Mesendoderm (in vitro differentiated cells): ENCODE measurements at regions not wholly inside any gene's neighbourhood (a gene's known extent, or its start where the extent isn't known, plus 50 kb on each side); places are given as distances from the start of the nearest gene placed in this dataset.

Experiments
- DNase-seq: peaks from one replicate; pipeline ENCODE4 v3.0.0; 2013
- H2AK5ac ChIP-seq: 2 replicates; pipeline ENCODE4 v1.6.1; 2013; ENCODE audit warnings: low read length, inconsistent platforms
- H2BK120ac ChIP-seq: 2 replicates; pipeline ENCODE4 v1.6.1; 2013; ENCODE audit warnings: low read depth, mild to moderate bottlenecking, low read length, moderate library complexity, mixed read lengths
- H2BK15ac ChIP-seq: replicated peaks from 2 replicates; pipeline ENCODE4 v1.6.1; 2013; ENCODE audit warnings: low read depth, mild to moderate bottlenecking, moderate library complexity
- H2BK5ac ChIP-seq: 2 replicates; pipeline ENCODE4 v1.6.1; 2013; ENCODE audit warnings: low read length, inconsistent platforms
- H3K18ac ChIP-seq: 2 replicates; pipeline ENCODE4 v1.6.1; 2013; ENCODE audit warnings: mild to moderate bottlenecking, low read length, mixed read lengths
- H3K23ac ChIP-seq: one replicate; pipeline ENCODE4 v1.6.1; 2013; ENCODE audit warnings: low read length
- H3K27ac ChIP-seq: 2 replicates; pipeline ENCODE4 v1.5.1; 2013; ENCODE audit warnings: low read depth, mild to moderate bottlenecking, inconsistent platforms, low read length, moderate library complexity
- H3K27me3 ChIP-seq: 2 replicates; pipeline ENCODE4 v1.6.1; 2013; ENCODE audit warnings: low read length, control low read depth, mild to moderate bottlenecking, inconsistent platforms; ENCODE audit not compliant: insufficient read depth, poor library complexity
- H3K36me3 ChIP-seq: 2 replicates; pipeline ENCODE4 v1.6.1; 2013; ENCODE audit warnings: low read length, inconsistent platforms; ENCODE audit not compliant: control insufficient read depth, insufficient read depth
- H3K4ac ChIP-seq: one replicate; pipeline ENCODE4 v1.6.1; 2013; ENCODE audit warnings: low read depth, mild to moderate bottlenecking, low read length, moderate library complexity
- H3K4me1 ChIP-seq: 2 replicates; pipeline ENCODE4 v1.6.1; 2013; ENCODE audit warnings: low read depth, low read length, inconsistent platforms; ENCODE audit not compliant: control insufficient read depth
- H3K4me2 ChIP-seq: 2 replicates; pipeline ENCODE4 v1.6.1; 2013; ENCODE audit warnings: low read length
- H3K4me3 ChIP-seq: 2 replicates; pipeline ENCODE4 v1.5.1; 2013; ENCODE audit warnings: mild to moderate bottlenecking, low read length
- H3K56ac ChIP-seq: one replicate; pipeline ENCODE4 v1.6.1; 2013; ENCODE audit warnings: low read length
- H3K79me1 ChIP-seq: 2 replicates; pipeline ENCODE4 v1.6.1; 2013; ENCODE audit warnings: low read length, inconsistent platforms
- H3K79me2 ChIP-seq: 2 replicates; pipeline ENCODE4 v1.6.1; 2013; ENCODE audit warnings: mild to moderate bottlenecking, low read length; ENCODE audit not compliant: control insufficient read depth, insufficient read depth
- H3K9ac ChIP-seq: 2 replicates; pipeline ENCODE4 v1.6.1; 2013; ENCODE audit warnings: low read length, inconsistent platforms
- H4K5ac ChIP-seq: one replicate; pipeline ENCODE4 v1.6.1; 2013; ENCODE audit warnings: low read length
- H4K8ac ChIP-seq: one replicate; pipeline ENCODE4 v1.6.1; 2013; ENCODE audit warnings: low read depth, mild to moderate bottlenecking, control low read depth, low read length, moderate library complexity
- WGBS: extraction: QIAGEN DNeasy Blood & Tissue Kit; methylation state at CpG from one replicate; pipeline ENCODE4 v1.1.7; 2013; ENCODE audit warnings: low lambda C conversion rate, missing lambda C conversion rate; ENCODE audit not compliant: insufficient coverage; ENCODE audit errors: extremely low coverage; 5-methylcytosine and 5-hydroxymethylcytosine counted together

DNA sequence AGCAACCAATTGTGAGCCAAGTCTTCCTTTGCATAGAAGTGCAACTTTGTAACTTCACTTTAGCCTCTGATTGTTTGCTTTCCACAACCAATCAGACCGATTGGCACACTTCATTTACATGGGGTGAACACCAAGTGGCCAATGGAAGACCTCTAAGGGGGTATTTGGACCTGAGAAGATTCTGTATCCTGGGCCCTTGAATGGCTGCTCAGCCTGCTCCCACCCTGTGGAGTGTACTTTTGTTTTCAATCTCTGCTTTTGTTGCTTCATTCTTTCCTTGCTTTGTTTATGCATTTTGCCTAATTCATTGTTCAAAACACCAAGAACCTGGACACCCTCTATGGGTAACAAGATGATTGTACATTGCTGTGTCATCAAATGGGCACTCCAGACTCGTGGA is 385.7 kb upstream of the NRP1 start:
- no CpG with 5 or more reads among the region's 2 CpGs for WGBS
- H3K27ac ChIP-seq: no peak overlapping the region
- H3K4ac ChIP-seq: no peak overlapping the region
- H3K27me3 ChIP-seq: no peaks in the 10 kb centered on the region
- H3K23ac ChIP-seq: no peak overlapping the region
- DNase-seq: no peak
- no peak overlapping the region for H2BK120ac ChIP-seq
- H3K79me1 ChIP-seq: no peaks in the 10 kb centered on the region
- no peak overlapping the region for H2BK15ac ChIP-seq
- no peak overlapping the region for H2BK5ac ChIP-seq
- H3K79me2 ChIP-seq: no peaks in the 10 kb centered on the region
- H4K8ac ChIP-seq: no peak overlapping the region
- no peak overlapping the region for H2AK5ac ChIP-seq
- no peak overlapping the region for H3K4me3 ChIP-seq
- no peak overlapping the region for H3K56ac ChIP-seq
- no peak overlapping the region for H3K4me2 ChIP-seq
- no peak overlapping the region for H3K18ac ChIP-seq
- H3K9ac ChIP-seq: no peak overlapping the region
- no peaks in the 10 kb centered on the region for H3K4me1 ChIP-seq
- H4K5ac ChIP-seq: no peak overlapping the region
- no peaks in the 10 kb centered on the region for H3K36me3 ChIP-seq

DNA sequence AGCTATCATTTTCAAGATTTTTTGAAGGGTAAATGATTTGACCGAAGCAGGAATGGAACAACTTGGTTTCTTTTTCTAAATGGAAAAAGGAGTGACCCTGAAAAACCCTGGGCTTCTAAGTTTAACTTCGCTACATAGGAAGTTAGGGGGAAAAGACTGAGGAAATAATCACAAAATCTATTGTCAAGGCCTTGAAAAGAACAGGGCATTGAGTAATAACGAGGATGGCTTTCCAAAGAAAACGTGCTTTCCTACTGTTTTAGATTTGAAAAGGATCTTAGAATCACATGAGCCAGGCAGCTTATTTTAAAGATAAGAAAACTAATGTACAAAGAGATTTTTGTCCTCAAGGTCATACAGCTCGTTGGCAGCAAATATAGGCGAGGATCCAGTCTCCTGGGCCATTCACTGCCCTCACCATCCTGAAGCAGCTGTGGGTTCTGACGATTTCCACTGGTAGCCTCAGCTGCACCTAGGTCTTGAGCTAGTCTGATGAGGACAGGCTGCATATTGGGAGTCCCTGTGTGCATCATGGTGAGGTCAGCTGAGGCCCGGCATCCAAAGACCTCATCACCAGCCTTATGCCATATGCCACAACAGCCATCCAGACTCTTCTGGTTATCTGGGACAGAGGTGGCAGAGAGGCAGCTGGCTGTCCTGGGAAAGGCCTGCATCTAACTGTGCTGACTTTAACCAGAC is 384.7 kb upstream of the NRP1 start:
- no CpG with 5 or more reads among the region's 8 CpGs for WGBS

DNA sequence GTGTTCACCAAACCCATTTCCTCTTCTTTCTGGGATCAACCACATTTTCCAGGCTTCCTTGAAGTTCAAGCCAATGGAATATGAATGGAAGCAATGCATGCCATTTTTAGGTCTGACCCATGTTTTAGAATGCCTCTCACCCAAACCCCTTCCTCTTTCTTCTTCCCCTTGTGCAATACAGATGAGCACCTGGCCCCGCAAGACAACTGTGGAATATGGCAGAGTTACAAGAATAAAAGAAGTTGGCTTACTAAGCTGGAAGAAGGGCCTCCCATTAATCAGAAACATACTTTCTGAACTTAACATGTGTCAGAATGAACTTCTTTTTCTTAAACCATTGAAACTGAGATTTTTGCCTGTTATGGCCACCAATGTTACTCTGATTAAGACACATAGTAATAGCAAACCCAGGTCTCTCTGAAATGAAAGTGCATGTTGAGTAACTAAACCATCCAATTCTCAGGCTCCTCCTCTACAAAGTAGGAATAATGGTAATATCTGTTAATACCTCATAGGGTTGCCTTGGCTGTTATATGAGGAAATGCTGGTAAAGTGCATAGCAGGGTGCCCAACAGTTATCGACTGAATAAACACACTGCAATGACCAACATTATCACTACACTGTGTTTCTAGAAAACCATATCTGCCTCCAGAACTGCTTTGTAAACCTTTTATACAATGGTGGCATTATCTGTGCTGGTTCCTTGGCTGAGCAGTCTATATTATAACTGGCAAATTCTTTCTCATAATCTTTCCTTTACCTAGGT is 382.2 kb upstream of the NRP1 start:
- Histone ChIP-seq H3K9ac (no peak overlapping the region), H3K23ac (no peak overlapping the region), H3K36me3 (no peaks in the 10 kb centered on the region), H3K4ac (no peak overlapping the region), H2BK5ac (no peak overlapping the region), H3K56ac (no peak overlapping the region), H3K79me1 (no peaks in the 10 kb centered on the region), H4K8ac (no peak overlapping the region), H3K18ac (no peak overlapping the region), H3K27me3 (no peaks in the 10 kb centered on the region), H4K5ac (no peak overlapping the region), H3K4me3 (no peak overlapping the region), H3K27ac (no peak overlapping the region), H3K79me2 (no peaks in the 10 kb centered on the region), H2BK15ac (no peak overlapping the region), H3K4me2 (no peak overlapping the region), H2BK120ac (no peak overlapping the region), H3K4me1 (no peaks in the 10 kb centered on the region), H2AK5ac (no peak overlapping the region)
- no CpG with 5 or more reads among the region's 2 CpGs for WGBS
- DNase-seq: no peak

More for the DNA sequence above, 384.7 kb upstream of the NRP1 start:
- Histone ChIP-seq H3K56ac (no peak overlapping the region), H3K27me3 (no peaks in the 10 kb centered on the region), H3K4ac (no peak overlapping the region), H3K4me1 (no peaks in the 10 kb centered on the region), H4K8ac (no peak overlapping the region), H3K9ac (no peak overlapping the region), H3K36me3 (no peaks in the 10 kb centered on the region), H3K18ac (no peak overlapping the region), H4K5ac (no peak overlapping the region), H3K23ac (no peak overlapping the region), H2AK5ac (no peak overlapping the region), H2BK15ac (no peak overlapping the region), H3K4me3 (no peak overlapping the region), H3K79me1 (no peaks in the 10 kb centered on the region), H2BK5ac (no peak overlapping the region), H3K79me2 (no peaks in the 10 kb centered on the region), H3K4me2 (no peak overlapping the region), H2BK120ac (no peak overlapping the region), H3K27ac (no peak overlapping the region)
- no peak for DNase-seq

DNA sequence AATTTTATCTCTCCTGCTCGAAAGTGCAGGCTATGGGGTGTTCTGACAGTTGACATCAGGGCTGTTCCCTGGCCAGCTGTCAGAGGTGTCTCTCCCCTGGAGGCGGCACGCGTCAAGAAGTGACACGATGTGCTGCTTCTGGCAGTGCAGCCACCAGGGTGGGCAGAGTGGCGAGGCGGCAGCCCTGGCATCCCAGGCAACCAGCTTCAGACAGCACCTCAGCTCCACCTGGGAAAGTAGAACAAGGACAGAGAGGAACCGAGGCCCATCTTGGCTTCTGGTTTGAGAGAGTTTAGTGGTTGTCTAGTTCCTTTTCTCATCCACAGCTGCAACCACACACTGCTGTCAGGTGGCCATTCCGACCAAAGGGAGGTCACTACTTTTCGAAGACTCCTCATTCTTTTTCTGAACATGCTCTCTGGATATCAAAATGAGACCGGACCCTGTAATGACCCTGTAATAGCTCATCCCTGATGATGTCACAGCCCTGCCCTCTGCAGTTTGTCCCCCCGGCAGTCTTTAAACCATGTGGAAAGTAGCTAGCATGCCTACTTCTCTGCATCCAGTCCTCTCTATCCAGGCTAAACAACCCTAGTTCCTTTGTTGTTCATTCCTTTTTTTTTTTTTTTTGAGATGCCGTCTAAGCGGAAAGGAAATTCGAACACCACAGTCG is 381.0 kb upstream of the NRP1 start:
- Histone ChIP-seq H2BK120ac (no peak overlapping the region), H3K27ac (no peak overlapping the region), H3K4me3 (no peak overlapping the region), H3K9ac (no peak overlapping the region), H3K18ac (no peak overlapping the region), H3K36me3 (no peaks in the 10 kb centered on the region), H3K79me1 (no peaks in the 10 kb centered on the region), H3K4me2 (no peak overlapping the region), H3K23ac (no peak overlapping the region), H2BK5ac (no peak overlapping the region), H3K27me3 (no peaks in the 10 kb centered on the region), H2AK5ac (no peak overlapping the region), H3K4me1 (no peaks in the 10 kb centered on the region), H3K56ac (no peak overlapping the region), H4K8ac (no peak overlapping the region), H3K79me2 (no peaks in the 10 kb centered on the region), H3K4ac (no peak overlapping the region), H2BK15ac (no peak overlapping the region), H4K5ac (no peak overlapping the region)
- WGBS: no CpG with 5 or more reads among the region's 16 CpGs
- DNase-seq: no peak

DNA sequence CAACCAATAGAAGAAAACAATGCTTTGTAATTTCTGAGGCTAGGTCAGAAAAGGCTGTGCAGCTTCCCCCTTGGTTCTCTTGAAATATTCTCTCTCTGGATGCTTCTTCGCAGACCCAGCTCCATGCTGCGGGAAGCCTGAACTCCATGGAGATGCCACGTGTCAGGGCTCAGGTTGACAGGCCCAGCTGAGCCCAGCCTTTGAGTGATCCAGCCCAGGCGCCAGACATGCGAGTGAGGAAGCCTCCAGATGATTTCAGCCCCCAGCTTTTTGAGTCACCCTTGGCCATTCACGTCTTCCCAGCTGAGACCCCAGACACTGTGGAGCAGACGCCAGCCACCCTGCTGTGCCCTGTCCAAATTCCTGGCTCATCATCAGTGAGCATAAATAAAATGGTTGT is 378.4 kb upstream of the NRP1 start:
- H3K23ac ChIP-seq: no peak overlapping the region
- H3K4me1 ChIP-seq: no peaks in the 10 kb centered on the region
- WGBS: no CpG with 5 or more reads among the region's 7 CpGs
- H3K79me1 ChIP-seq: no peaks in the 10 kb centered on the region
- H2BK15ac ChIP-seq: no peak overlapping the region
- H3K27me3 ChIP-seq: no peaks in the 10 kb centered on the region
- H2AK5ac ChIP-seq: no peak overlapping the region
- H3K4ac ChIP-seq: no peak overlapping the region
- no peak overlapping the region for H3K4me2 ChIP-seq
- H2BK120ac ChIP-seq: no peak overlapping the region
- DNase-seq: peak; percentile 29
- H4K8ac ChIP-seq: no peak overlapping the region
- no peaks in the 10 kb centered on the region for H3K36me3 ChIP-seq
- no peak overlapping the region for H4K5ac ChIP-seq
- no peak overlapping the region for H3K18ac ChIP-seq
- H3K79me2 ChIP-seq: no peaks in the 10 kb centered on the region
- H3K27ac ChIP-seq: no peak overlapping the region
- H3K4me3 ChIP-seq: no peak overlapping the region
- no peak overlapping the region for H3K9ac ChIP-seq
- no peak overlapping the region for H2BK5ac ChIP-seq
- no peak overlapping the region for H3K56ac ChIP-seq
